CD4-positive, alpha-beta T cell treated with Interleukin-15 for 1 hour (primary cell): ENCODE measurements at regions not wholly inside any gene's neighbourhood (a gene's known extent, or its start where the extent isn't known, plus 50 kb on each side); places are given as distances from the start of the nearest gene placed in this dataset.
"Not testable (repeated sequence)": the region's sequence is repeated elsewhere in the genome, so short reads cannot be mapped to it uniquely, and the experiment has no call there.

Experiments used
- DNase-seq: peaks from one replicate; pipeline ENCODE4 v3.0.0-alpha.2; 2020

- no peak for DNase-seq
These were observed 355.1 kb upstream of the DAB2 start for GRCh38 chr5:39779831-39780230.

- no peak for DNase-seq
These were observed 351.1 kb upstream of the DAB2 start for GRCh38 chr5:39775797-39776365.

- DNase-seq, result no peak
These were observed 350.5 kb upstream of the DAB2 start for GRCh38 chr5:39775086-39775796.

DNA sequence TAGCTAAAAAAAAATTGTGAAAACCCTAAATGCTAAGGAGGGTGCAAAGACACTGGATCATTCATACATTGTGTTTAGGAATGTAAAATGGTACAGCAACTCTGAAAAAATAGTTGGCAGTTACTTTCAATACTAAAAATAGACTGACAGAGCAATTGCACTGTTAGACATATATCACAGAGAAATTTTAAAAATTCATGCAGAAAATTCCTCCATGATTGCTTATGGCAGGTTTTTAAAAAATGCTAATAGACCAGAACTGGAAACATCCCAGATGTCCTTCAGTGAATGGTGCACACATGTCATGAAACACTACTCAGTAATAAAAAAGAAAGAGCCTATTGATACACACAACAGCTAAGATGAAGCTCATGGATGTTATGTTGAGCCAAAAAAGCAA, 349.8 kb upstream of the DAB2 start:
- no peak for DNase-seq

DNA sequence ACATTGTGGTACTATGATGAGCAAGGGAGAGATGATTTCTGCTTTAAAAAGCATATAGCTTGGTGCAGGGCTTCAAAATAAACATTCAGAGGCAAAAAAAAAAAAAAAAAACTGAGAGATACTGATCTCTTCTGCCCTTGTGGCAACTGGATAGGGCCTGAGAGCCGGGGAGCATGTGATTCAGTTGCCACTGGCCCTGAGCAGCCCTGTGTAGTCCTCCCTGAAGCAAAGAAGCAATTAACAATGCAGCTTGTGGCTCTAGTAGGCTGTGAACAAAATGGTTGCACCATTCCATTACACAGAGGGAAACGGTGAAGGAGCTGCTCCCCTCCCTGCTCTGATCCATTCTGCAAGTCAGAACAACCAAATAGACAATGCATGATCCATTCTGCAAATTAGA, 347.5 kb upstream of the DAB2 start:
- DNase-seq, result no peak

- DNase-seq, result no peak
These were observed 343.1 kb upstream of the DAB2 start for GRCh38 chr5:39767916-39768315.

- DNase-seq, result no peak
These were observed 340.6 kb upstream of the DAB2 start for GRCh38 chr5:39765366-39765765.

DNA sequence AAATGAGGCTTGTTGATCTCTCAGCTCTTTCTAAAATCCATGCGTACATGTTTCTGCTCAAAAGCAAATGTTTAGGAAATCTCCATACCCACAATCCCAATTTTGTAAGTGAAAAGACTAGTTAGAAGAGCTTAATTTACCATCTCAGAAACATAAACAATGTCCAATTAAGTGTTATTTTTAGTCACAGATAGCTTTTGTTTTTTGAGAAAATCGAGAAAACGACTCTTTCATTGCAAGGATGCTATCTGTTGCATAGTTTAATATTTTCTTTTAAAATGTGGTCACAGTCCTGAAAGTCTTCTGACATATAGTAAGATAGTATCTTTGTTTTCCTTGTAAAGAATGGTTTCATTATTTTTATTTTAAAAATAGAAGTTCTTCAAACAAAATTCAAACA, 338.0 kb upstream of the DAB2 start:
- DNase-seq, result no peak

- DNase-seq, result no peak
These were observed 336.6 kb upstream of the DAB2 start for GRCh38 chr5:39761199-39761950.

DNA sequence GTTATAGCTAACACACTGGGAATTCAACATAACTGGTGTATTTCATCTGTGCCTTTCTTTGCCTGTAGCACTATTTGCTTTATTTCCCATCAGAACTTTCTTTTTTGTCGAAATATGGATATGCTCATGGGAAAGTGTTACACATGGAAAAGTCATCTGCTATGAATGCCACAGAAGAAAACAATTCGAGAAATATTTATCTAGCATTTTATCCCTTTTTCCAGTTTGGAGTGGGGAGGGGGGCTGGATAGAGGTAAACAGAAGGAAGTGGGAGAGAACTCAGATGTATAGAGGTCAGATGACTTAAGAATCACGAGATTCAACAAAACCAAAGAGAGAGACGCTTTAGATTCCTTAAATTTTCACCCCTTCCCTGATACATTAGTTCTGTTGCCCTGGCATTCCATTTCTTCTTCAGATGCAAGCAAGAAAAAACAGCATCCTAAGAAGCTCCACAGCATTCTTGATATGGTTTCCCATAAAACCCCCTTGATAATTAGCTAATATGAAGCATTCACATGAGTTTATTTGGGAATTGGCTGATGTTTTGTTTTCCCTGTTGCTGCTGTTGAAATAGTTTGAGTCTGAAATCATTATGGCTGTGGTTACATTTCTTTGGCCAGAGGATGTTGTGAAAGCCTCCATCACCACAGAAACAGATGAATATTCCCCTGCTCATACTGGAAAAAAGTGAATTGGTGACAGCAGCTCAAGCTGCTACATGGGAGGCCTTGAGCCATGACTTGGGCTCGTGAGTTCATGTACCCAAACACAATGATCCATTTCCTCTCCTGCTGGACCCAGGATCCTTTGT, 335.8 kb upstream of the DAB2 start:
- no peak for DNase-seq

DNA sequence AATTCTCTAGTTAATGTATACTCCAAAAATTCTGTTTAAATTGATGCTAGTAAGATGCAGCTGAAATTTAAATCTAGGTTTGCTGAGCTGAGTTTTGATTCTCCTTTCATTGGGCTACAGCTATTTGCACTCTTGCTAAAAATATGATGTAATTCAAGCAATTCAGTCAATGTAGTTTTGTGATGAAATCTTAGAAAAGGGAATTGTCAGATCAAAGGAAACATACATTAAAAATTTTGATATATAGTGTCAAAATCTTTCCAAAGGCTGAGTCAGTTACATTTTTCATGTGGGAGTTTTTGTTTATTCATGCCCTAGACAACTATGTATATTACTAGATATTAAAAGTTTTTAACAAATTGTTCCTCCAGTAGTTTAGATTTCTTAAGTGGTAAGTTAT, 334.9 kb upstream of the DAB2 start:
- DNase-seq, result no peak

- no peak for DNase-seq
These were observed 333.6 kb upstream of the DAB2 start for GRCh38 chr5:39758426-39758825.

GRCh38 chr5:39757131-39757530, 332.4 kb upstream of the DAB2 start:
- no peak for DNase-seq

GRCh38 chr5:39755986-39756385, 331.2 kb upstream of the DAB2 start:
- no peak for DNase-seq

DNA sequence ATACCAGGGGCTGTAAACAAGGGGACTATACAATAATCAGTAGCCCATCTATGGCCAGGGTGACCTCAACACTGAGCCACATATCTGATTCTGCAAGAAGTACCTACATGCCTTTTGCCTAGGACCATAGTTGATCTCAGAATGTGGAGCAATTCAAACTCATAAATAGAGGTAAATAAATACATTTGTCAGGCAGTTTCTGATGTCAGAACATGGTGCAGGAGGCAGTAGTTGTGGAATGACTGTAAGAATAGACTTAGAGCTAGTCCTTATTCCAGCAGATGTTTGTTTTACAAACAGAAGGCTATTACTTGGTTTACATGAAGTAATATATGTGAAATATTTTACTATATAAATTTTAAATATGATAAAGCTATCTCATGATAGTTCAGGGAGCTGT, 330.7 kb upstream of the DAB2 start:
- no peak for DNase-seq

DNA sequence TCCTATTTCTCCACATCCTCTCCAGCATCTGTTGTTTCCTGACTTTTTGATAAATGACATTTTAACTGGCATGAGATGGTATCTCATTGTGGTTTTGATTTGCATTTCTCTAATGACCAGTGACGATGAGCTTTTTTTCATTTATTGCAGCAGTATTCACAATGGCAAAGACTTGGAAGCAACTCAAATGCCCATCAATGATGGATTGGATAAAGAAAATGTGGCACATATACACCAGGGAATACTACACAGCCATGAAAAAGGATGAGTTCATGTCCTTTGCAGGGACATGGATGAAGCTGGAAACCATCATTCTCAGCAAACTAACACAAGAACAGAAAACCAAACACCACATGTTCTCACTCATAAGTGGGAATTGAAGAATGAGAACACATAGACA, 329.0 kb upstream of the DAB2 start:
- not testable (repeated sequence) for DNase-seq

- DNase-seq, result no peak
These were observed 325.9 kb upstream of the DAB2 start for GRCh38 chr5:39750661-39751060.

- DNase-seq, result no peak
These were observed 318.1 kb upstream of the DAB2 start for GRCh38 chr5:39742916-39743315.

DNA sequence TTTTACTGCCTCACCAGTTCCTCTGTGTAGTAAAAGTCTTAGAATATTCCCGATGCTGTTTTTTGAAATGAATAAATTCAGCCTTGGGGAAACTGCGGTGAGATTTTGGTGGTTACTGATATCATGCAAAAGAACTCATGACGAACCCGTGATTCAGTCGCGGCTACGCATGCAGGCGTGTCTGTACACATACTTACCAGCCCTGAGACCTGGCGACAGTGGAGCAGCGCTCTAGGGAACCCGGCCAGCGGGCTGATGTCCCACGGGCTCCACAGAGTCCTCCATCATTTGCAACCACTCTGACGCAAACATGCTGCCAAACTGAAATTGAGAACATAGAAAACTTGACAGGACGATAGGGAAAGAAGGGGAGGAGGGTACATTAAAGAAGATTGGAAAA, 315.6 kb upstream of the DAB2 start:
- DNase-seq, result no peak

- DNase-seq, result no peak
These were observed 307.4 kb upstream of the DAB2 start for GRCh38 chr5:39732166-39732565.

DNA sequence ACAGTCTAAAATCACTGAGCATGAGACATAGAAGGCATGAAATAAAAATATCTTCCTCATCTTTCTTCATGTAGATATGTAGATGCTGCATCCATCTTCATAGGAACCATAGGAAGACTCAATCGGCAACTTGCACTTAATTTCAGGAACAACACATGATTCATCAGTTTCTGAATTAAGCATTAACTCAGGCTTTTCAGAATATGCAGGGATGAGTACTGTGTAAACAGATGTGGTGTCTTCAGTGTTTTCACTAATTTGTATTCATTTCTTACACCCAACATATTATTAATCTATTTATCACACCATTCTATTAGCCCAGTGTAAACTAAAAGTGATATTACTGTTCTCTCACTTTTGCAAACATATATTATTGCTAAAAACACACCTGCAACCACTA, 305.9 kb upstream of the DAB2 start:
- DNase-seq, result no peak

- DNase-seq, result no peak
These were observed 305.2 kb upstream of the DAB2 start for GRCh38 chr5:39730006-39730405.

DNA sequence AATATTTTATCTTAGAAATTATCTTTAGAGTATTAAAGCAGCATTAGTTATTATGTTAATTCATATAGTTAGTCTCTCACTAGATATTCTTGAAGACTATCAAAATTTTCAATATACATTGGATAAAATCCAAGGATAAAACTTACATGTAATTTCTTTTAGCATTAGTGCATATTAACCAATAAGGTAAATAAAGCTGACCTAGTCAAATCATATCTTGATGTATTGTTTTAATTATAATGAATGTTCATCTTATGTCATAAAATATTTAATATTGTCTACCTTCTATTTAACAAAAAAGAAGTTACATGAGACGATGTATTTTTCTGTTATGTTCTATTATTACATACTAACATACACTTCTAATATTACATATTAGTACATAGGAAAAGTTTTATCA, 301.7 kb upstream of the DAB2 start:
- no peak for DNase-seq

- DNase-seq, result no peak
These were observed 296.6 kb upstream of the DAB2 start for GRCh38 chr5:39721394-39721793.
